Liver (tissue), 8 donors: ENCODE measurements at regions not wholly inside any gene's neighbourhood (a gene's known extent, or its start where the extent isn't known, plus 50 kb on each side); places are given as distances from the start of the nearest gene placed in this dataset.

Experiments used
- DNase-seq: peaks from one replicate; pipeline ENCODE4 v3.0.0-alpha.2; 2017; ENCODE audit warnings: low spot score
- H3K27ac ChIP-seq, 2 donors: one replicate each; pipeline ENCODE4 v1.7.0; 2013; ENCODE audit warnings: inconsistent platforms in 2 of 2, low read length in 2 of 2, control low read depth in 1 of 2, low read depth in 1 of 2, mild to moderate bottlenecking in 1 of 2
- H3K27me3 ChIP-seq, 4 donors: one replicate each; pipeline versions ENCODE4 v1.6.1 to v1.7.0; 2013; ENCODE audit warnings: low read length in 3 of 4, inconsistent platforms in 1 of 4, mild to moderate bottlenecking in 1 of 4, moderate library complexity in 1 of 4; ENCODE audit not compliant: control insufficient read depth in 4 of 4, insufficient read depth in 4 of 4
- H3K36me3 ChIP-seq, 4 donors: one replicate each; pipeline versions ENCODE4 v1.6.1 to v1.7.0; 2013; ENCODE audit warnings: low read length in 3 of 4, mild to moderate bottlenecking in 3 of 4, low read depth in 1 of 4, moderate library complexity in 1 of 4; ENCODE audit not compliant: control insufficient read depth in 4 of 4, insufficient read depth in 3 of 4
- H3K4me1 ChIP-seq, 4 donors: one replicate each; pipeline versions ENCODE4 v1.6.1 to v1.7.0; 2013; ENCODE audit warnings: low read length in 3 of 4, mild to moderate bottlenecking in 3 of 4, moderate library complexity in 1 of 4; ENCODE audit not compliant: control insufficient read depth in 4 of 4, insufficient read depth in 4 of 4
- H3K4me3 ChIP-seq, 3 donors: one replicate each; pipeline versions ENCODE4 v1.6.1 to v1.7.0; 2013; ENCODE audit warnings: low read length in 3 of 3, control low read depth in 1 of 3, low read depth in 1 of 3, mild to moderate bottlenecking in 1 of 3
- H3K9ac ChIP-seq, 2 donors: one replicate each; pipeline ENCODE4 v1.7.0; 2013; ENCODE audit warnings: low read length in 2 of 2, mild to moderate bottlenecking in 2 of 2, moderate library complexity in 2 of 2, control low read depth in 1 of 2, low read depth in 1 of 2
- H3K9me3 ChIP-seq, 4 donors: one replicate each; pipeline versions ENCODE4 v1.6.1 to v1.7.0; 2013; ENCODE audit warnings: low read length in 3 of 4; ENCODE audit not compliant: control insufficient read depth in 4 of 4
- ATF3 ChIP-seq: IDR thresholded peaks from 2 replicates; pipeline ENCODE4 v1.6.1; 2016; ENCODE audit warnings: antibody characterized with exemption
- EGR1 ChIP-seq, 2 donors: IDR thresholded peaks; 2 replicates each; pipeline ENCODE4 v1.6.1; 2016 to 2018; ENCODE audit warnings: antibody characterized with exemption in 2 of 2, low read depth in 2 of 2
- FOXA1 ChIP-seq: IDR thresholded peaks from 2 replicates; pipeline ENCODE4 v1.6.1; 2016; ENCODE audit warnings: antibody characterized with exemption
- FOXA2 ChIP-seq: IDR thresholded peaks from 2 replicates; pipeline ENCODE4 v1.6.1; 2016; ENCODE audit warnings: antibody characterized with exemption
- GABPA ChIP-seq, 2 donors: IDR thresholded peaks in 1 of 2; conservative IDR thresholded peaks in 1 of 2; 2 replicates each; pipeline ENCODE4 v1.6.1; 2016; ENCODE audit warnings: antibody characterized with exemption in 2 of 2, mild to moderate bottlenecking in 1 of 2, moderate library complexity in 1 of 2
- HNF4A ChIP-seq, 2 donors: conservative IDR thresholded peaks; 2 replicates each; pipeline ENCODE4 v1.6.1; 2016; ENCODE audit warnings: antibody characterized with exemption in 2 of 2, mild to moderate bottlenecking in 2 of 2
- HNF4G ChIP-seq: IDR thresholded peaks from 2 replicates; pipeline ENCODE4 v1.6.1; 2016; ENCODE audit warnings: antibody characterized with exemption
- JUND ChIP-seq, 2 donors: IDR thresholded peaks; 2 replicates each; pipeline ENCODE4 v1.6.1; 2016; ENCODE audit warnings: antibody characterized with exemption in 2 of 2
- MAX ChIP-seq: IDR thresholded peaks from 2 replicates; pipeline ENCODE4 v1.6.1; 2016; ENCODE audit warnings: antibody characterized with exemption
- NR2F2 ChIP-seq: IDR thresholded peaks from 2 replicates; pipeline ENCODE4 v1.6.1; 2016; ENCODE audit warnings: antibody characterized with exemption
- RAD21 ChIP-seq, 2 donors: IDR thresholded peaks; 2 replicates each; pipeline ENCODE4 v1.6.1; 2016; ENCODE audit warnings: antibody characterized with exemption in 2 of 2, mild to moderate bottlenecking in 2 of 2
- REST ChIP-seq: IDR thresholded peaks from 2 replicates; pipeline ENCODE4 v1.6.1; 2016; ENCODE audit warnings: antibody characterized with exemption, mild to moderate bottlenecking
- RXRA ChIP-seq, 2 donors: IDR thresholded peaks; 2 replicates each; pipeline ENCODE4 v1.6.1; 2017 to 2018; ENCODE audit warnings: antibody characterized with exemption in 2 of 2, mild to moderate bottlenecking in 1 of 2
- SP1 ChIP-seq: IDR thresholded peaks from 2 replicates; pipeline ENCODE4 v1.6.1; 2018; ENCODE audit warnings: antibody characterized with exemption, mild to moderate bottlenecking
- TAF1 ChIP-seq: conservative IDR thresholded peaks from 2 replicates; pipeline ENCODE4 v1.6.1; 2016; ENCODE audit warnings: antibody characterized with exemption, mild to moderate bottlenecking
- YY1 ChIP-seq: IDR thresholded peaks from 2 replicates; pipeline ENCODE4 v1.6.1; 2016; ENCODE audit warnings: antibody characterized with exemption, mild to moderate bottlenecking
- WGBS: extraction: QIAGEN DNeasy Blood & Tissue Kit; methylation state at CpG from one replicate; pipeline ENCODE4 v1.1.7; 2013; 5-methylcytosine and 5-hydroxymethylcytosine counted together
- TF ChIP-seq, protein P1 (sequence below): IDR thresholded peaks from 2 replicates; pipeline ENCODE4 v1.6.1; 2016; ENCODE audit warnings: antibody characterized with exemption
- TF ChIP-seq, protein P2 (sequence below): fragments of 150-350 bp; IDR thresholded peaks from 2 replicates; pipeline ENCODE4 v1.5.1; 2017; ENCODE audit warnings: improper control_type of control experiment, low read depth, low read length; ENCODE audit not compliant: missing input control
- donor health status: healthy.
- donor health status: healthy.
- donor health status: healthy.
- donor health status: healthy.
- donor health status: healthy.

GRCh38 chr1:168466714-168467131 lies 77.1 kb downstream of the XCL2 start:
- TF ChIP-seq RXRA (IDR thresholded peaks at IDR 0.05) (no peak), RAD21 (IDR thresholded peaks at IDR 0.05) (no peak), FOXA1 (no peak), ATF3 (no peak), TAF1 (no peak), HNF4A (conservative IDR thresholded peaks at IDR 0.05) (no peak), MAX (no peak), GABPA (IDR thresholded peaks at IDR 0.05 in 1 of 2, conservative IDR thresholded peaks at IDR 0.05 in 1 of 2) (no peak), REST (no peak), EGR1 (IDR thresholded peaks at IDR 0.05; ENCODE audit: low read depth in 2 of 2) (no peak), JUND (IDR thresholded peaks at IDR 0.05) (no peak), NR2F2 (no peak)
- TF ChIP-seq, protein P1, sequence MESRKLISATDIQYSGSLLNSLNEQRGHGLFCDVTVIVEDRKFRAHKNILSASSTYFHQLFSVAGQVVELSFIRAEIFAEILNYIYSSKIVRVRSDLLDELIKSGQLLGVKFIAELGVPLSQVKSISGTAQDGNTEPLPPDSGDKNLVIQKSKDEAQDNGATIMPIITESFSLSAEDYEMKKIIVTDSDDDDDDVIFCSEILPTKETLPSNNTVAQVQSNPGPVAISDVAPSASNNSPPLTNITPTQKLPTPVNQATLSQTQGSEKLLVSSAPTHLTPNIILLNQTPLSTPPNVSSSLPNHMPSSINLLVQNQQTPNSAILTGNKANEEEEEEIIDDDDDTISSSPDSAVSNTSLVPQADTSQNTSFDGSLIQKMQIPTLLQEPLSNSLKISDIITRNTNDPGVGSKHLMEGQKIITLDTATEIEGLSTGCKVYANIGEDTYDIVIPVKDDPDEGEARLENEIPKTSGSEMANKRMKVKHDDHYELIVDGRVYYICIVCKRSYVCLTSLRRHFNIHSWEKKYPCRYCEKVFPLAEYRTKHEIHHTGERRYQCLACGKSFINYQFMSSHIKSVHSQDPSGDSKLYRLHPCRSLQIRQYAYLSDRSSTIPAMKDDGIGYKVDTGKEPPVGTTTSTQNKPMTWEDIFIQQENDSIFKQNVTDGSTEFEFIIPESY = no peak
- TF ChIP-seq, protein P2, sequence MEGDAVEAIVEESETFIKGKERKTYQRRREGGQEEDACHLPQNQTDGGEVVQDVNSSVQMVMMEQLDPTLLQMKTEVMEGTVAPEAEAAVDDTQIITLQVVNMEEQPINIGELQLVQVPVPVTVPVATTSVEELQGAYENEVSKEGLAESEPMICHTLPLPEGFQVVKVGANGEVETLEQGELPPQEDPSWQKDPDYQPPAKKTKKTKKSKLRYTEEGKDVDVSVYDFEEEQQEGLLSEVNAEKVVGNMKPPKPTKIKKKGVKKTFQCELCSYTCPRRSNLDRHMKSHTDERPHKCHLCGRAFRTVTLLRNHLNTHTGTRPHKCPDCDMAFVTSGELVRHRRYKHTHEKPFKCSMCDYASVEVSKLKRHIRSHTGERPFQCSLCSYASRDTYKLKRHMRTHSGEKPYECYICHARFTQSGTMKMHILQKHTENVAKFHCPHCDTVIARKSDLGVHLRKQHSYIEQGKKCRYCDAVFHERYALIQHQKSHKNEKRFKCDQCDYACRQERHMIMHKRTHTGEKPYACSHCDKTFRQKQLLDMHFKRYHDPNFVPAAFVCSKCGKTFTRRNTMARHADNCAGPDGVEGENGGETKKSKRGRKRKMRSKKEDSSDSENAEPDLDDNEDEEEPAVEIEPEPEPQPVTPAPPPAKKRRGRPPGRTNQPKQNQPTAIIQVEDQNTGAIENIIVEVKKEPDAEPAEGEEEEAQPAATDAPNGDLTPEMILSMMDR = no peak
- Histone ChIP-seq H3K9ac (no peak overlapping the region), H3K27ac (no peak overlapping the region), H3K27me3 (no peaks in the 10 kb centered on the region), H3K4me3 (no peak overlapping the region), H3K9me3 (peaks cover 0 to 4% (median under 1%) of the 10 kb centered on the region in 4 donors), H3K4me1 (no peaks in the 10 kb centered on the region), H3K36me3 (peaks cover 0 to 6% (median 5%) of the 10 kb centered on the region in 4 donors)
- no peak for DNase-seq
- WGBS = 82% methylated on average over 1 of the region's 1 CpG

DNA sequence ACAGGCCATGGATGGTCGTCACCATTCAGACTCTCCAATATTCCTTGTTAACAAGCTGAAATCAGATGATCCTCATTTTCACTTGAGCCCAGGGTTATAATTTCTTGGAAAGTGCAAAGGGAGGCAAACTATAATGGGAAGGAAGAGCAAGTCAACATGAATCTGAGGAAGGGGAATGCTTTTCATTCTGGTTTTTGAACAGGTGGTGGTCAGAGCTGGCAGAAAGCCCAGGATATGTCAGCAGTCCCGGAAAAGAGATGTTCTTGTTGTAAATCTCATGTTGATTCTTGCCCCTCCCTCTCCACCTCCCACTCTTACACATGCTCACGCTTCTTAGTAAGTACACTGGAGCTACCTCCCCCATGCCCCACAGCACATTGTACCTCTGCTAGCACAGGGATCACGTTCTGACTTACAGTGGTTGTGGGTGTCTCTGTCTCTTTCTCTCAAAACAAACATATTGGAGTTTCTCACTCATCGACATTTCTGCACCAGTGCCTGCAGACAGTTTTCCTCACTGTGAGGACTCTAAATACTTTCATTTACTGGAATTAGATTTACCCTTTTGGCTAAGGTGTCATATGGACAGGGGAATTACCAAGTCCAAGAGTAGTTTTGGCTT lies 77.6 kb downstream of the XCL2 start:
- no peak for DNase-seq
- peaks cover 0 to 4% (median under 1%) of the 10 kb centered on the region in 4 donors for H3K9me3 ChIP-seq
- H3K4me3 ChIP-seq = no peak overlapping the region
- H3K36me3 ChIP-seq = peaks cover 0 to 6% (median 5%) of the 10 kb centered on the region in 4 donors
- H3K27me3 ChIP-seq = no peaks in the 10 kb centered on the region
- H3K9ac ChIP-seq = no peak overlapping the region
- no peak overlapping the region for H3K27ac ChIP-seq
- 65% methylated on average over 5 of the region's 5 CpGs for WGBS
- no peaks in the 10 kb centered on the region for H3K4me1 ChIP-seq
- TF ChIP-seq EGR1 (IDR thresholded peaks at IDR 0.05; ENCODE audit: low read depth in 2 of 2) = no peak
- TF ChIP-seq TAF1 = no peak
- no peak for TF ChIP-seq FOXA2
- no peak for TF ChIP-seq RAD21 (IDR thresholded peaks at IDR 0.05)
- TF ChIP-seq MAX = no peak
- no peak for TF ChIP-seq HNF4G
- no peak for TF ChIP-seq RXRA (IDR thresholded peaks at IDR 0.05)
- TF ChIP-seq SP1 = no peak
- no peak for TF ChIP-seq YY1
- TF ChIP-seq, protein P2 = no peak
